Mucosa of rectum (tissue), 2 donors: ENCODE measurements at regions not wholly inside any gene's neighbourhood (a gene's known extent, or its start where the extent isn't known, plus 50 kb on each side); places are given as distances from the start of the nearest gene placed in this dataset.

Experiments
- H3K27ac ChIP-seq, 2 donors: one replicate each; pipeline ENCODE4 v1.7.0; 2013; ENCODE audit warnings: inconsistent platforms in 2 of 2, low read depth in 2 of 2, low read length in 2 of 2
- H3K27me3 ChIP-seq, 2 donors: one replicate each; pipeline ENCODE4 v1.7.0; 2013; ENCODE audit warnings: low read length in 2 of 2; ENCODE audit not compliant: control insufficient read depth in 2 of 2, insufficient read depth in 2 of 2
- H3K36me3 ChIP-seq, 2 donors: one replicate each; pipeline ENCODE4 v1.7.0; 2013; ENCODE audit warnings: low read length in 2 of 2; ENCODE audit not compliant: control insufficient read depth in 2 of 2, insufficient read depth in 2 of 2
- H3K4me1 ChIP-seq, 2 donors: one replicate each; pipeline ENCODE4 v1.7.0; 2013; ENCODE audit warnings: low read length in 2 of 2, mild to moderate bottlenecking in 1 of 2; ENCODE audit not compliant: control insufficient read depth in 2 of 2, insufficient read depth in 2 of 2
- H3K4me3 ChIP-seq, 2 donors: one replicate each; pipeline ENCODE4 v1.7.0; 2013; ENCODE audit warnings: low read length in 2 of 2
- H3K9ac ChIP-seq, 2 donors: one replicate each; pipeline ENCODE4 v1.7.0; 2013; ENCODE audit warnings: low read length in 2 of 2, low read depth in 1 of 2, mild to moderate bottlenecking in 1 of 2
- H3K9me3 ChIP-seq, 2 donors: one replicate each; pipeline ENCODE4 v1.7.0; 2013; ENCODE audit warnings: low read length in 2 of 2; ENCODE audit not compliant: control insufficient read depth in 2 of 2
- donor health status: healthy.
- donor health status: Normal muscosa, but diverticular disease.

DNA sequence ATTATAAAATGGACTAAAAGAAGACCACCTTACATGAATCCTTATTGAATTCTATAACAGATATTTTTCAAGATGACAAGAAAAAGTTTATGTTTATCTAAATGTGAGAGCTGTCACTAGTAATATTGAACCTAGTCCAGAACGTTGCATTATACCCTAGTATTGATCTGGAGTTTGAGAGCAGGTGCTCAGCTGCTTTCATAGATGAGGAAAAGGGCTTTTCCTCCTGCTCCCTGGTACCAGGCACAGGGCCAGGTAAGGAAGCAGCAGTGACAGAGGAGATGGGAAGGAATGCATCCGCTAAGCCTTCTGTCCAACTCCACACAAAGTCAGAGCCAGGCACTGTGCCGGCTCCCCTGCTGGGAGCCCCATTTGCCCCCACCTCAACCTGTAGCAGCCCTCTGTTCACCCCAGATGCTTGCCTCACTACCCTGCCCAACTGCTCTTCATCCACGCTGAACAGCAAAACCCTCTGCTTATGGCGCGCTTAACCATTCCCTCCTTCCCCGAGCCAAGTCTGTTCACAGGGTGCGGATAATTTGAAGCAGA lies 393.1 kb downstream of the FRK start:
- Histone ChIP-seq H3K27me3 (no peaks in the 10 kb centered on the region), H3K36me3 (no peaks in the 10 kb centered on the region), H3K9ac (no peak overlapping the region), H3K4me3 (no peak overlapping the region), H3K4me1 (no peaks in the 10 kb centered on the region), H3K9me3 (no peaks in the 10 kb centered on the region), H3K27ac (no peak overlapping the region)

- H3K4me3 ChIP-seq: no peak overlapping the region
- no peaks in the 10 kb centered on the region for H3K27me3 ChIP-seq
- no peaks in the 10 kb centered on the region for H3K36me3 ChIP-seq
- no peak overlapping the region for H3K27ac ChIP-seq
- H3K9ac ChIP-seq: no peak overlapping the region
- H3K9me3 ChIP-seq: no peaks in the 10 kb centered on the region
- H3K4me1 ChIP-seq: no peaks in the 10 kb centered on the region
These were observed 393.7 kb downstream of the FRK start for GRCh38 chr6:115666997-115667396.

- Histone ChIP-seq H3K4me1 (no peaks in the 10 kb centered on the region), H3K9ac (no peak overlapping the region), H3K27ac (no peak overlapping the region), H3K9me3 (no peaks in the 10 kb centered on the region), H3K27me3 (no peaks in the 10 kb centered on the region), H3K36me3 (no peaks in the 10 kb centered on the region), H3K4me3 (no peak overlapping the region)
These were observed 395.4 kb downstream of the FRK start for GRCh38 chr6:115665310-115665709.

DNA sequence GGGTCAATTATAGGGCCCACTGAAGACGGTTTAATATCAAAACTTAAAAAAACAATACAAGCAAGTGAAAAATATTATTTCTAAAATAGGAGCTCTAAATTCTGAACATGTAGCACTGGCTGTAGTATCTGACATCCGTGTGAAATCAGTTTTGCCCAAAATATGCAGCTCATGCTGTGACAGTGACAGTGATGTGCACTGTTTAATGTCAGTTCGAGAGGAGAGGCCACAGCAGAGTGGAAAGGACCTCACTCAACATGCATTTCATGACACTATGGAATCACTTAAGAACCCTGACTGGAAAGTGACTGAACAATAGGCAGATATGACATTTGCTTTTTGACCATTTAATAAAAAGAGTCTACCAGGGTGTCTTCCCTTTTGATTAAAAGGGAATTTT lies 397.0 kb downstream of the FRK start:
- H3K4me3 ChIP-seq: no peak overlapping the region

GRCh38 chr6:115643762-115644161 lies 416.9 kb downstream of the FRK start:
- H3K36me3 ChIP-seq: no peaks in the 10 kb centered on the region
- no peak overlapping the region for H3K27ac ChIP-seq
- no peak overlapping the region for H3K9ac ChIP-seq
- no peaks in the 10 kb centered on the region for H3K9me3 ChIP-seq
- H3K27me3 ChIP-seq: no peaks in the 10 kb centered on the region
- H3K4me3 ChIP-seq: no peak overlapping the region
- no peaks in the 10 kb centered on the region for H3K4me1 ChIP-seq

More for the DNA sequence above, 397.0 kb downstream of the FRK start:
- Histone ChIP-seq H3K36me3 (no peaks in the 10 kb centered on the region), H3K27ac (no peak overlapping the region), H3K4me1 (no peaks in the 10 kb centered on the region), H3K27me3 (no peaks in the 10 kb centered on the region), H3K9me3 (no peaks in the 10 kb centered on the region), H3K9ac (no peak overlapping the region)

GRCh38 chr6:115634887-115635286 lies 425.8 kb downstream of the FRK start:
- no peak overlapping the region for H3K27ac ChIP-seq
- no peaks in the 10 kb centered on the region for H3K9me3 ChIP-seq
- H3K4me3 ChIP-seq: no peak overlapping the region
- no peak overlapping the region for H3K9ac ChIP-seq
- H3K36me3 ChIP-seq: no peaks in the 10 kb centered on the region
- no peaks in the 10 kb centered on the region for H3K4me1 ChIP-seq
- H3K27me3 ChIP-seq: no peaks in the 10 kb centered on the region

- Histone ChIP-seq H3K4me1 (no peaks in the 10 kb centered on the region), H3K4me3 (no peak overlapping the region), H3K27me3 (no peaks in the 10 kb centered on the region), H3K27ac (no peak overlapping the region), H3K9me3 (no peaks in the 10 kb centered on the region), H3K9ac (no peak overlapping the region), H3K36me3 (no peaks in the 10 kb centered on the region)
These were observed 426.6 kb downstream of the FRK start for GRCh38 chr6:115634131-115634530.

- H3K36me3 ChIP-seq: no peaks in the 10 kb centered on the region
- H3K27ac ChIP-seq: no peak overlapping the region
- H3K27me3 ChIP-seq: no peaks in the 10 kb centered on the region
- H3K4me1 ChIP-seq: no peaks in the 10 kb centered on the region
- no peaks in the 10 kb centered on the region for H3K9me3 ChIP-seq
- H3K4me3 ChIP-seq: no peak overlapping the region
- H3K9ac ChIP-seq: no peak overlapping the region
These were observed 429.7 kb downstream of the FRK start for GRCh38 chr6:115631028-115631427.

- H3K9me3 ChIP-seq: no peaks in the 10 kb centered on the region
- H3K36me3 ChIP-seq: no peaks in the 10 kb centered on the region
- H3K27me3 ChIP-seq: no peaks in the 10 kb centered on the region
- no peak overlapping the region for H3K27ac ChIP-seq
- no peak overlapping the region for H3K9ac ChIP-seq
- no peaks in the 10 kb centered on the region for H3K4me1 ChIP-seq
- no peak overlapping the region for H3K4me3 ChIP-seq
These were observed 430.2 kb downstream of the FRK start for GRCh38 chr6:115630424-115631024.

DNA sequence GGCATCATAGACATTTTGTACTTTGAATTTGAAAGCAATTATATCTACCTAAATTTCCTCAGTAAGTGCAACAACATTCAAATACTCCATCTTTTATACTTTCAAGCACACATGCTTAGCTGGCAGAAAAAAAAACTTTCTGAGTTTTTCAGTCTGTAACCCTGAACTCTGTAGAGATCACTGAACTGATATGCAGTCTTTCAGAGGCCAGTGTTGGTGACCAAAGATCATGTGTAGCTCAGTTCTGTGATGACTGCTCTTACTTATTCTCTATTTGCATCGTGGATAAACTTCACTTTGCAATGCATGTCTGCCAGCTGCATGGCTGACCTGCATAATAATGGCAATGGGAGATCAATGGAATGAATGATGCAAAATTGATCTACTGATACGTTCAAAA lies 431.3 kb downstream of the FRK start:
- Histone ChIP-seq H3K36me3 (no peaks in the 10 kb centered on the region), H3K9me3 (no peaks in the 10 kb centered on the region), H3K4me1 (no peaks in the 10 kb centered on the region), H3K9ac (no peak overlapping the region), H3K27ac (no peak overlapping the region), H3K4me3 (no peak overlapping the region), H3K27me3 (no peaks in the 10 kb centered on the region)
